T-cell (primary cell): ENCODE measurements at regions not wholly inside any gene's neighbourhood (a gene's known extent, or its start where the extent isn't known, plus 50 kb on each side); places are given as distances from the start of the nearest gene placed in this dataset.

Experiments
- ATAC-seq, 4 experiments: fragments of 200-7000 bp in 3 of 4; fragments of 150-1000 bp in 1 of 4; cut with Tn5 transposase; replicated peaks in 1 of 4; 1 replicate in 3 of 4; 2 replicates in 1 of 4; pipeline ENCODE4 v1.10.0; 2021; ENCODE audit warnings: moderate library complexity in 3 of 4, mild to moderate bottlenecking in 2 of 4, moderate number of reproducible peaks in 1 of 4
- CTCF ChIA-PET, 2 donors: fragments of 300-600 bp; sonication (Branson Sonifier 250); formaldehyde crosslinking; loops; one replicate each; lab custom pipeline; 2022; ENCODE audit warnings: antibody characterized with exemption in 2 of 2; lab: Charles Lee
- POLR2A ChIA-PET, 2 donors: fragments of 300-600 bp; sonication (Branson Sonifier 250); formaldehyde crosslinking; loops; one replicate each; lab custom pipeline; 2022; ENCODE audit warnings: antibody characterized with exemption in 2 of 2; lab: Charles Lee
- DNase-seq, 35 experiments: peaks; one replicate each; pipeline versions ENCODE4 v3.0.0 to v3.0.0-alpha.2; 2013 to 2023
- H3K27ac ChIP-seq: one replicate; pipeline ENCODE4 v1.5.1; 2013; ENCODE audit warnings: low read length
- H3K27me3 ChIP-seq, 2 experiments: replicated peaks in 1 of 2; 1 replicate in 1 of 2; 2 replicates in 1 of 2; pipeline versions ENCODE4 v1.6.1 to v1.7.0; 2013; ENCODE audit warnings: low read length in 1 of 2, mixed read lengths in 1 of 2; ENCODE audit not compliant: control insufficient read depth in 2 of 2, insufficient read depth in 2 of 2; ENCODE audit errors: extremely low read depth in 1 of 2
- H3K36me3 ChIP-seq, 2 donors: 1 replicate in 1 of 2; 2 replicates in 1 of 2; pipeline versions ENCODE4 v1.6.1 to v1.7.0; 2013; ENCODE audit warnings: low read length in 1 of 2; ENCODE audit not compliant: control insufficient read depth in 2 of 2, insufficient read depth in 1 of 2; ENCODE audit errors: extremely low read depth in 1 of 2
- H3K4me1 ChIP-seq, 2 experiments: 1 replicate in 1 of 2; 2 replicates in 1 of 2; pipeline versions ENCODE4 v1.6.1 to v1.7.0; 2013; ENCODE audit warnings: low read length in 2 of 2, mixed read lengths in 1 of 2; ENCODE audit not compliant: insufficient read depth in 2 of 2, control insufficient read depth in 1 of 2; ENCODE audit errors: extremely low read depth in 1 of 2
- H3K4me3 ChIP-seq, 2 donors: 1 replicate in 1 of 2; 2 replicates in 1 of 2; pipeline versions ENCODE4 v1.5.1 to v1.7.0; 2013; ENCODE audit warnings: mild to moderate bottlenecking in 2 of 2, low read length in 1 of 2, moderate library complexity in 1 of 2; ENCODE audit not compliant: control insufficient read depth in 1 of 2; ENCODE audit errors: extremely low read depth in 1 of 2
- H3K9me3 ChIP-seq: 2 replicates; pipeline ENCODE4 v1.7.0; 2013
- H3K27ac Mint-ChIP-seq, 2 donors: one replicate each; pipeline ENCODE4 v1.8.0; 2020 to 2021; ENCODE audit warnings: mild to moderate bottlenecking in 2 of 2, mixed read lengths in 2 of 2
- H3K27me3 Mint-ChIP-seq, 2 donors: one replicate each; pipeline ENCODE4 v1.8.0; 2021 to 2022; ENCODE audit warnings: mixed read lengths in 2 of 2
- H3K36me3 Mint-ChIP-seq: one replicate; pipeline ENCODE4 v1.8.0; 2021; ENCODE audit warnings: mixed read lengths
- H3K4me1 Mint-ChIP-seq, 3 donors: one replicate each; pipeline ENCODE4 v1.8.0; 2020 to 2022; ENCODE audit warnings: mixed read lengths in 3 of 3, mild to moderate bottlenecking in 1 of 3
- H3K4me3 Mint-ChIP-seq, 3 donors: one replicate each; pipeline ENCODE4 v1.8.0; 2020 to 2022; ENCODE audit warnings: mild to moderate bottlenecking in 3 of 3, mixed read lengths in 3 of 3, moderate library complexity in 3 of 3
- H3K9me3 Mint-ChIP-seq, 3 donors: one replicate each; pipeline ENCODE4 v1.8.0; 2020 to 2022; ENCODE audit warnings: mixed read lengths in 3 of 3
- WGBS: methylation state at CpG from one replicate; pipeline ENCODE4 v1.1.5; 2013; ENCODE audit warnings: missing lambda C conversion rate; ENCODE audit not compliant: insufficient coverage; 5-methylcytosine and 5-hydroxymethylcytosine counted together

DNA sequence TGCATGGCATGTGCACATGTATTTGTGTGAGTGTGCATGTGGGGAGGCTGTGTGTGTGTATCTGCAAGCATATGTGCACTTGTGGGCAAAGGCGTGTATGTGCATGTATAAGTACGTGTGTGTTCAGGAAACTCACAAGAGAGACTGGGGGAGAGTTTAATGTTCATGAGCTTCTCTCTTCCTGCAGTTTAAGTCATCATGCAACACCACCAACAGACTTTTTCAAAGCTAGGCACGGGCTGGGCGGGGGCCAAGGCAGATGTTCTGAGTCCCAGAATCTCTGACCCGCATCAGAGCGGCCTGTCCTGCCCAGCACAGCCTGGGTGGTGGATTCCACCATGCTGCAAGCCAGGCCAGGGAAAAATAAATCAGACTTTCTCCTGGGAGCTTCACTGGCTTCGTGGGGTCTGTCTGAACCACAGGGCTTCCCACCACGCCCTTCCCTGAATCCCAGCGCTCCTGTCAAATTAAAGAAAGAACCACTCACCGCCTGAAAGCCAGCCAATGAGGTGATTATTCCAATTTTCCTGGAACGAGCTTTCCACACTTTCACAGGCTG is 75.7 kb downstream of the PITPNM2 start:
- H3K4me3 Mint-ChIP-seq, result peak overlapping the region; percentile 77 to 84 (median 82)
- ATAC-seq, result peak in 3 of 4 experiments; percentile 21 to 24 (median 22)
- Histone ChIP-seq H3K36me3 (no peaks in the 10 kb centered on the region), H3K4me3 (peak overlapping the region; percentile 50 to 68), H3K27me3 (no peaks in the 10 kb centered on the region), H3K27ac (peak overlapping the region; percentile 87), H3K4me1 (peaks cover 35 to 75% of the 10 kb centered on the region in 2 experiments), H3K9me3 (no peaks in the 10 kb centered on the region)
- CTCF ChIA-PET, result interaction anchor here (0.8 to 1.6 kb wide), 5 partner anchors 11 to 75 kb away, joined by 3 to 5 read pairs (median 4); partner anchors contain the start of gene PITPNM2 (in 1 of the 2)
- no peaks in the 10 kb centered on the region for H3K27me3 Mint-ChIP-seq
- H3K36me3 Mint-ChIP-seq, result no peaks in the 10 kb centered on the region
- peaks cover 68 to 72% (median 71%) of the 10 kb centered on the region in 3 donors for H3K4me1 Mint-ChIP-seq
- WGBS, result 46% methylated on average over 9 of the region's 11 CpGs
- POLR2A ChIA-PET, result interaction anchor here (0.5 to 0.7 kb wide), 4 partner anchors 28 to 76 kb away, joined by 3 to 10 read pairs (median 4); partner anchors contain the start of gene PITPNM2 (in 1 of the 2)
- H3K27ac Mint-ChIP-seq, result peak overlapping the region; percentile 92 to 96
- no peaks in the 10 kb centered on the region for H3K9me3 Mint-ChIP-seq
- DNase-seq, result peak in 6 of 35 experiments; percentile 9 to 27 (median 16)

DNA sequence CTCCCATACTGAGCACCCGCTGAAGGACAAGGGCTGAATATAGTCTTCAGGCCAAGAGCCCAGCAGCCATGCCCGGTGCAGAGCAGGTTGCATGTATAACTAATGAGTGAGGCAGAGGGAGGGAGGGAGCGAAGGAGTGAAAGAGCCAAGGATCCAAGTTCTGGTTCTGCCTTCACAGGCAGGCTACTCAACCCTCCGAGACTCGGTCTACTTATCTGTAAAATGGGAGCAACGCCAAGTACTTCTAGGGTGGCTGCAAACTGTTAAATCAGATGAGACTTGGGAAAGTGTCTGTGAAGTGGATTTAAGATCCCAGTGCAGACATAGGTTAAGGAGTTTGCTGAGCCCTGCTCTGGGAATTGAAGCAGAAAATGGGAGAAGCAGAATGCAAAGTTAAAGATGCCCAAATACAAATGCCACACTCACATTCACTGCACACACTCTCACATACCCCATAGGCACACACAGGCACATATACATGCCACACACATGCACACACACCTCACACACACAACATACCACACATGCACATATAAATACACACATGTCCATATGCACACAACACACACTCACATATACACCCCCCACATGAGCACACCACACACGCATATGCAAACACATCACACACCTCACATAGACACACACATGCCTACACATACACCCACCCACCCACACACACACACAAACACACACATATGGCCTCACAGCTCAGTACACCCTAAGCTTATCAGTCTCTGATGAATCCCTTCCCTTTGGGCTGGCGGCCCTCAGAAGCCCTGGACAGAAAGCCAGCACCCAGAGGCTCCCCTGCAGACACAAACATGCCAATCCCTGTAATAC is 76.7 kb downstream of the PITPNM2 start:
- no peak overlapping the region for H3K27ac ChIP-seq
- ChIA-PET CTCF (interaction anchor here in 1 of 2 donors (0.8 to 1.6 kb wide), 2 partner anchors 10 to 31 kb away, joined by 3 to 5 read pairs; no protein-coding TSS in a partner anchor), POLR2A (interaction anchor here in 1 of 2 donors (0.6 kb wide), 1 partner anchor 27 kb away, joined by 3 read pairs; no protein-coding TSS in a partner anchor)
- Mint-ChIP-seq H3K4me1 (peaks cover 66 to 75% (median 74%) of the 10 kb centered on the region in 3 donors), H3K9me3 (no peaks in the 10 kb centered on the region), H3K4me3 (peak overlapping the region; percentile 77 to 84 (median 82)), H3K36me3 (no peaks in the 10 kb centered on the region), H3K27ac (peak overlapping the region; percentile 92 to 96), H3K27me3 (no peaks in the 10 kb centered on the region)
- 92% methylated on average over 5 of the region's 8 CpGs for WGBS
- peaks cover 37 to 79% of the 10 kb centered on the region in 2 experiments for H3K4me1 ChIP-seq
- no peak for ATAC-seq
- H3K27me3 ChIP-seq, result no peaks in the 10 kb centered on the region
- H3K9me3 ChIP-seq, result no peaks in the 10 kb centered on the region
- peak overlapping the region; percentile 50 to 68 for H3K4me3 ChIP-seq
- DNase-seq, result no peak
- no peaks in the 10 kb centered on the region for H3K36me3 ChIP-seq

DNA sequence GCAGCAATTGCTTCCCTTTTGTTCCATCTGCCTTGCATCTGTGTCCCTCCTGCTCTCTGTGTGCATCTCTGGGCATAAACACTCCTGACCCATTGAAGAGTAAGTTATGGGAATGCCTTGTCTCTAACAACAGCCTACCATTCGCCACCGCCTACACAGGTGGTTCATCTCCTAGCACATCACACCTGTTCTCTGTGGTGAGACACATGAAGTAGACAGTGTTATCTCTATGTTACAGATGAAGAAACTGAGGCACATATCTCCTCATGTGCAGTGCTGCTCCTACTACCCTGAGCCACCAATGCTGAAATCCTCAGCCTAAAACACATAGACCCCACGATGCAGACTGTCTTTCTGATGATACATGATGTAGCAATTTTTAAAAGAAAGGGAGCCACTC is 77.6 kb downstream of the PITPNM2 start:
- WGBS, result no CpG with 5 or more reads among the region's 3 CpGs
- peak overlapping the region in 1 of 2 donors; percentile 62 for H3K27ac Mint-ChIP-seq
- Histone ChIP-seq H3K9me3 (no peaks in the 10 kb centered on the region), H3K27me3 (no peaks in the 10 kb centered on the region), H3K4me1 (peaks cover 37 to 79% of the 10 kb centered on the region in 2 experiments), H3K27ac (no peak overlapping the region), H3K36me3 (no peaks in the 10 kb centered on the region), H3K4me3 (no peak overlapping the region)
- ATAC-seq, result no peak
- ChIA-PET CTCF (no interaction called here), POLR2A (no interaction called here)
- DNase-seq, result no peak
- no peaks in the 10 kb centered on the region for H3K9me3 Mint-ChIP-seq
- H3K36me3 Mint-ChIP-seq, result no peaks in the 10 kb centered on the region
- H3K4me1 Mint-ChIP-seq, result peaks cover 63 to 70% (median 68%) of the 10 kb centered on the region in 3 donors
- H3K27me3 Mint-ChIP-seq, result no peaks in the 10 kb centered on the region
- peak overlapping the region in 1 of 3 donors; percentile 77 for H3K4me3 Mint-ChIP-seq

DNA sequence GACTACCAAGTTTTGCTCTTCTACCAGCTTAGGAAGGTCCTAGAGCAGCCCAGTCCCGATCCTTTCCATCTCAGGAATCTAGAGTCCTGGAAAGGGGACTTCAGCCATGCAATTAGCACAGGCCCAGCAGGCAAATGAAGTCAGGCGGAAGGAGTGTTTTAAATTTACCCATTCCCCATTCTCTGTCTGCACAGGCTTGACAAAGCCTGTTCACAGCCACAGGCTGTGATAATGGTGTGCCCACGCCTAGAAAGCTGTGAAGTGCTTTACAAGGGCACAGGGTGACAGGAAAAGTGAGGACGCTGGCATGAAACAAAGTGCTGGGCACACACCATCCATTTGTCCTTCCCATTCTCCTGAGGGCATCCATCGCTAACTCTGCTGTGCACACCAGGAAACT is 79.0 kb downstream of the PITPNM2 start:
- H3K27ac ChIP-seq, result no peak overlapping the region
- 81% methylated on average over 3 of the region's 5 CpGs for WGBS

DNA sequence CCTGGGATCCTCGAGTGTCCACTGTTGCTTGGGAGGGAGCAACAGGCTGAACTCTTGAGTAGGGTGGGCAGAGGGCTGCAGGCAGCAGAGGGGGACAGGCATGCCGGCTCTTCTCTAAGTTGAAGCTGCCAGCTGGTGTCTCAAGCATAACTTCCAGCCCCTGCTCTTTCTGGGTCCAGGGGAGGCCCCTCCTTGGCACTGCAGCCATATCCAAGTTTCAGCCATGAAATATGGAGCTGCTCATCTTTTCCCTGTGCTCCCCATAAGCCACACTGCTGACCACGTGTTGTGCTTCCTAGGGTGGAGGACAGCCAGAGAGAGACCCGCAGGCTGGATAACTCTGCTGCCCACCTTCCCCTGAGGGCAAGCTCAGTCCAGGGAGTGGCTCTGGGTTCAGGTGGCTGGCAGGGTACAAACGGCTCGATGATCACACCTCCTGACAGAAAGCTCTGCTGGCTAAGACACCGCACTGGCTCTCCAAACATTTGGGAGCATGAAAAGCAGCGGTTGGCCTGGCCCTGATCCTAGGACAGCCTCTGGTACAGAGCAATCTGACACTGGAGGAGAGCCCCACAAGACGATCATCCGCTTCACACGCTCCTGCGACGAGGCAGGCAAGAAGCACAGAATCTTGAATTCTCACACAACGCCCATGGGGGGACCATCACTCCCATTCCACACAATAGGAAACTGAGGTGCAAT is 79.6 kb downstream of the PITPNM2 start:
- H3K4me1 Mint-ChIP-seq, result peaks cover 59 to 71% (median 66%) of the 10 kb centered on the region in 3 donors
- CTCF ChIA-PET, result no interaction called here
- no peaks in the 10 kb centered on the region for H3K36me3 Mint-ChIP-seq
- Histone ChIP-seq H3K9me3 (no peaks in the 10 kb centered on the region), H3K36me3 (no peaks in the 10 kb centered on the region), H3K4me1 (peaks cover 32 to 75% of the 10 kb centered on the region in 2 experiments), H3K27me3 (no peaks in the 10 kb centered on the region), H3K27ac (no peak overlapping the region), H3K4me3 (no peak overlapping the region)
- ATAC-seq, result no peak
- no peak for DNase-seq
- POLR2A ChIA-PET, result interaction anchor here in 1 of 2 donors (0.5 kb wide), 1 partner anchor 51 kb away, joined by 4 read pairs; no protein-coding TSS in a partner anchor
- H3K4me3 Mint-ChIP-seq, result no peak overlapping the region
- no peak overlapping the region for H3K27ac Mint-ChIP-seq
- no peaks in the 10 kb centered on the region for H3K27me3 Mint-ChIP-seq
- H3K9me3 Mint-ChIP-seq, result no peaks in the 10 kb centered on the region
- WGBS, result 82% methylated on average over 14 of the region's 14 CpGs

More for the DNA sequence above, 79.0 kb downstream of the PITPNM2 start:
- Histone ChIP-seq H3K36me3 (no peaks in the 10 kb centered on the region), H3K27me3 (no peaks in the 10 kb centered on the region), H3K4me3 (no peak overlapping the region), H3K4me1 (peaks cover 33 to 75% of the 10 kb centered on the region in 2 experiments), H3K9me3 (no peaks in the 10 kb centered on the region)
- no peaks in the 10 kb centered on the region for H3K36me3 Mint-ChIP-seq
- no peaks in the 10 kb centered on the region for H3K9me3 Mint-ChIP-seq
- ATAC-seq (no peak), DNase-seq (no peak)
- no peaks in the 10 kb centered on the region for H3K27me3 Mint-ChIP-seq
- ChIA-PET POLR2A (interaction anchor here in 1 of 2 donors (0.5 kb wide), 1 partner anchor 51 kb away, joined by 4 read pairs; no protein-coding TSS in a partner anchor), CTCF (no interaction called here)
- H3K4me3 Mint-ChIP-seq, result no peak overlapping the region
- peak overlapping the region in 1 of 2 donors; percentile 22 for H3K27ac Mint-ChIP-seq
- peaks cover 60 to 71% (median 68%) of the 10 kb centered on the region in 3 donors for H3K4me1 Mint-ChIP-seq
